ENCODE measurements at regions not wholly inside any gene's neighbourhood (a gene's known extent, or its start where the extent isn't known, plus 50 kb on each side); places are given as distances from the start of the nearest gene placed in this dataset.

- TF ChIP-seq ZNF274 (IDR thresholded peaks at IDR 0.05; ENCODE audit: low read depth, low read length) (no peak), YY1 (IDR thresholded peaks at IDR 0.05; ENCODE audit: insufficient read depth, insufficient read length) (no peak)
Observed at GRCh38 chr11:81496601-81497000, 1237.1 kb downstream of the FAM181B start.
